ENCODE measurements at regions not wholly inside any gene's neighbourhood (a gene's known extent, or its start where the extent isn't known, plus 50 kb on each side); places are given as distances from the start of the nearest gene placed in this dataset.

GRCh38 chr10:108090476-108091215, 926.1 kb upstream of the SORCS1 start:
- Histone ChIP-seq H2BK5ac (ENCODE audit: low read depth, low read length, poor library complexity, severe bottlenecking) (no peak overlapping the region), H3K4me2 (ENCODE audit: low read depth, low read length) (no peak overlapping the region), H3K18ac (ENCODE audit: low read depth, low read length) (no peak overlapping the region), H4K5ac (ENCODE audit: low read depth, low read length) (no peak overlapping the region), H3K14ac (replicated peaks; ENCODE audit: low read depth, low read length) (no peak overlapping the region), H3K9me1 (ENCODE audit: insufficient read depth, low read length) (no peaks in the 10 kb centered on the region), H2AK9ac (replicated peaks; ENCODE audit: low read depth, low read length, poor library complexity) (no peak overlapping the region), H3K27ac (ENCODE audit: insufficient read depth, low read length) (no peak overlapping the region), H3K4ac (ENCODE audit: low read depth, low read length) (no peak overlapping the region), H3K9me3 (ENCODE audit: control insufficient read depth, insufficient read depth, low read length) (peaks cover 6% of the 10 kb centered on the region), H3K56ac (ENCODE audit: extremely low read depth, insufficient read depth, low read length) (no peak overlapping the region), H2BK120ac (ENCODE audit: low read depth, low read length) (no peak overlapping the region), H3K36me3 (ENCODE audit: control insufficient read depth, insufficient read depth, low read length) (no peaks in the 10 kb centered on the region), H4K91ac (ENCODE audit: insufficient read depth, low read depth, low read length) (no peak overlapping the region), H3K23ac (ENCODE audit: low read depth, low read length) (no peak overlapping the region), H2AFZ (replicated peaks; ENCODE audit: low read length, poor library complexity) (no peak overlapping the region), H4K8ac (ENCODE audit: low read depth in 2 of 2, low read length in 2 of 2) (no peak overlapping the region), H2AK5ac (ENCODE audit: low read depth, low read length) (no peak overlapping the region), H3K4me3 (ENCODE audit: insufficient read depth, low read depth, low read length) (no peak overlapping the region), H3K4me1 (ENCODE audit: control insufficient read depth, insufficient read depth, low read length) (no peaks in the 10 kb centered on the region), H2BK20ac (ENCODE audit: low read depth, low read length) (no peak overlapping the region), H3K79me1 (ENCODE audit: low read depth in 1 of 2, low read length in 2 of 2) (no peaks in the 10 kb centered on the region), H3K9ac (ENCODE audit: low read depth, low read length) (no peak overlapping the region), H4K20me1 (ENCODE audit: insufficient read depth, low read length) (no peaks in the 10 kb centered on the region), H2BK15ac (ENCODE audit: low read depth, low read length) (no peak overlapping the region), H3K27me3 (ENCODE audit: control insufficient read depth, insufficient read depth, low read length) (no peaks in the 10 kb centered on the region)
- ChIA-PET CTCF (no interaction called here), POLR2A (ENCODE audit: unreplicated experiment) (no interaction called here)
- DNase-seq (no peak), ATAC-seq (ENCODE audit: low read depth) (no peak)
- BruUV-seq (replicated peaks): no TSS peak
- WGBS, 2 experiments (ENCODE audit: extremely low coverage in 2 of 2, insufficient read length in 1 of 2): no CpG with 5 or more reads among the region's 3 CpGs
- intact Hi-C loops (cut with micrococcal nuclease) (no loop called here), dilution Hi-C loops (cut with HindIII; ENCODE audit: low sequenced_read_pairs, unreplicated experiment) (no loop called here), in situ Hi-C loops (cut with MboI; ENCODE audit: low sequenced_read_pairs) (no loop called here)
- TF ChIP-seq CEBPB (IDR thresholded peaks at IDR 0.05; ENCODE audit: low read depth, low read length): no peak
- no peak for TF ChIP-seq RFX5 (IDR thresholded peaks at IDR 0.05; ENCODE audit: low read depth, low read length)
- TF ChIP-seq NFE2L2 (IDR thresholded peaks at IDR 0.05; ENCODE audit: low read depth, low read length): no peak
- no peak for TF ChIP-seq CHD1 (IDR thresholded peaks at IDR 0.05; ENCODE audit: low read depth, low read length)
- TF ChIP-seq ELK1 (IDR thresholded peaks at IDR 0.05; ENCODE audit: borderline replicate concordance, low read depth, low read length): no peak
- TF ChIP-seq MAFK (IDR thresholded peaks at IDR 0.05; ENCODE audit: low read depth, low read length): no peak
- TF ChIP-seq SMC3 (IDR thresholded peaks at IDR 0.05; ENCODE audit: low read depth, low read length): no peak
- no peak for TF ChIP-seq FOS (IDR thresholded peaks at IDR 0.05; ENCODE audit: low read depth, low read length)
- no peak for TF ChIP-seq RCOR1 (IDR thresholded peaks at IDR 0.05; ENCODE audit: insufficient replicate concordance, low read length)
- no peak for TF ChIP-seq POLR2A (IDR thresholded peaks at IDR 0.05; ENCODE audit: low read depth, low read length)
- no peak for TF ChIP-seq BHLHE40 (IDR thresholded peaks at IDR 0.05; ENCODE audit: low read depth, low read length)
- TF ChIP-seq USF2 (IDR thresholded peaks at IDR 0.05; ENCODE audit: low read depth, low read length): no peak
- TF ChIP-seq CTCF (conservative IDR thresholded peaks at IDR 0.05; ENCODE audit: low read depth, low read length): no peak

Data from IMR-90 (cell line).